ENCODE measurements at regions not wholly inside any gene's neighbourhood (a gene's known extent, or its start where the extent isn't known, plus 50 kb on each side); places are given as distances from the start of the nearest gene placed in this dataset.

DNA sequence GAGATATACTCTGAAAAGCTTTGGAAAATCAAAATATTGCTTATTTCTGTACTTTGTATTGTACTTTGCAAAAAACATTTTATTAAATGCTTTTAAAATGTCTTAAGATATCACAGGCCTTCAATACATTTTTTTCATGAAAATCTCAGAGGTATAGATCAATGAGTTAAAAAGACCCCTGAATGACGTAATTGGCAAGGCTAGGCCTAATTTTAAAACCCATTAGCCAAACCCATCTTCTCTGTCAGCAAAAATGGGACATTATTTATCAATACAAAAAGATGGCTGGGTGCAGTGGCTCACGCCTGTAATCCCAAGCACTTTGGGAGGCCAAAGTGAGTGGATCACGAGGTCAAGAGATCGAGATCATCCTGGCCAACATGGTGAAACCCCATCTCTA, 84.8 kb upstream of the PAK5 start:
- Histone ChIP-seq H4K20me1 (ENCODE audit: low read length) (no peaks in the 10 kb centered on the region), H2AFZ (ENCODE audit: low read length) (no peak overlapping the region), H3K4me3 (ENCODE audit: low read length) (no peak overlapping the region), H3F3A (ENCODE audit: low read length, unreplicated experiment) (no peaks in the 10 kb centered on the region), H3K4me1 (ENCODE audit: insufficient read depth, low read length) (peaks cover 24% of the 10 kb centered on the region), H3K9me3 (ENCODE audit: low read length) (no peaks in the 10 kb centered on the region), H3K9me2 (replicated peaks; ENCODE audit: low read length) (no peaks in the 10 kb centered on the region), H3K9ac (ENCODE audit: low read length) (no peak overlapping the region), H3K36me3 (ENCODE audit: low read depth, low read length) (no peaks in the 10 kb centered on the region), H3K27me3 (ENCODE audit: low read length) (peaks cover 28% of the 10 kb centered on the region), H3K79me2 (ENCODE audit: low read length) (no peaks in the 10 kb centered on the region), H3K27ac (ENCODE audit: low read length) (no peak overlapping the region), H3K4me2 (ENCODE audit: low read length) (no peak overlapping the region)
- POLR2A ChIA-PET (ENCODE audit: unreplicated experiment): no interaction called here
- intact Hi-C loops (cut with micrococcal nuclease): no loop called here
- CTCF ChIA-PET: interaction anchor here (0.6 kb wide), 1 partner anchor 8 kb away, joined by 3 read pairs; no protein-coding TSS in a partner anchor
- DNase-seq (no peak), ATAC-seq (no peak)
- TF ChIP-seq EZH2 (IDR thresholded peaks at IDR 0.05; ENCODE audit: low read length, unreplicated experiment) (no peak), EZH2phosphoT487 (IDR thresholded peaks at IDR 0.05; ENCODE audit: borderline replicate concordance, low read length) (no peak)
- TF ChIP-seq, protein P1, sequence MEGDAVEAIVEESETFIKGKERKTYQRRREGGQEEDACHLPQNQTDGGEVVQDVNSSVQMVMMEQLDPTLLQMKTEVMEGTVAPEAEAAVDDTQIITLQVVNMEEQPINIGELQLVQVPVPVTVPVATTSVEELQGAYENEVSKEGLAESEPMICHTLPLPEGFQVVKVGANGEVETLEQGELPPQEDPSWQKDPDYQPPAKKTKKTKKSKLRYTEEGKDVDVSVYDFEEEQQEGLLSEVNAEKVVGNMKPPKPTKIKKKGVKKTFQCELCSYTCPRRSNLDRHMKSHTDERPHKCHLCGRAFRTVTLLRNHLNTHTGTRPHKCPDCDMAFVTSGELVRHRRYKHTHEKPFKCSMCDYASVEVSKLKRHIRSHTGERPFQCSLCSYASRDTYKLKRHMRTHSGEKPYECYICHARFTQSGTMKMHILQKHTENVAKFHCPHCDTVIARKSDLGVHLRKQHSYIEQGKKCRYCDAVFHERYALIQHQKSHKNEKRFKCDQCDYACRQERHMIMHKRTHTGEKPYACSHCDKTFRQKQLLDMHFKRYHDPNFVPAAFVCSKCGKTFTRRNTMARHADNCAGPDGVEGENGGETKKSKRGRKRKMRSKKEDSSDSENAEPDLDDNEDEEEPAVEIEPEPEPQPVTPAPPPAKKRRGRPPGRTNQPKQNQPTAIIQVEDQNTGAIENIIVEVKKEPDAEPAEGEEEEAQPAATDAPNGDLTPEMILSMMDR (conservative IDR thresholded peaks at IDR 0.05; ENCODE audit: low read depth, low read length): no peak
- BruUV-seq (replicated peaks): no TSS peak

DNA sequence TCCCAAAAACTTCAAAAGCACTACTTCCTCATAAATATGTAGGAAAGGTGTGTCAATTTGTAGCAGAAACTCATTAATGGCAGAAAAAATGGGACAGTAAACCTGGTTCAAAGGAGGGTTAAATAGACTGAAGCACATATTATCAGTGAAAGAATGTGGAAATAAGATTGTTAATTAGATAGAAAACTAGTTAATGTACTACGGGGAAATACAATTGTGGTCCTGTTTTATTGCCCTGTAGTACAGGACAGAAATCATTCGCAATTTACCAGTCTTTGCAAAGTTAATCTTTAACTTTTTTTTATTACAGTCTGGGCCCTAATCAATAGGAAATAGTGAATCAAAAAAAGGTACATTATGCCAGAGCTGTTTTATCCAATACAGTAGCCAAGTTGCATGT, 82.0 kb upstream of the PAK5 start:
- TF ChIP-seq EZH2 (IDR thresholded peaks at IDR 0.05; ENCODE audit: low read length, unreplicated experiment) (no peak), EZH2phosphoT487 (IDR thresholded peaks at IDR 0.05; ENCODE audit: borderline replicate concordance, low read length) (no peak)
- TF ChIP-seq, protein P1 (conservative IDR thresholded peaks at IDR 0.05; ENCODE audit: low read depth, low read length): no peak
- ChIA-PET POLR2A (ENCODE audit: unreplicated experiment) (no interaction called here), CTCF (interaction anchor here (1.4 kb wide), 1 partner anchor 303 kb away, joined by 6 read pairs; no protein-coding TSS in a partner anchor)
- Histone ChIP-seq H4K20me1 (ENCODE audit: low read length) (no peaks in the 10 kb centered on the region), H3K27me3 (ENCODE audit: low read length) (peaks cover 45% of the 10 kb centered on the region), H3K4me3 (ENCODE audit: low read length) (no peak overlapping the region), H3K9me3 (ENCODE audit: low read length) (no peaks in the 10 kb centered on the region), H3F3A (ENCODE audit: low read length, unreplicated experiment) (no peaks in the 10 kb centered on the region), H3K9me2 (replicated peaks; ENCODE audit: low read length) (no peaks in the 10 kb centered on the region), H3K9ac (ENCODE audit: low read length) (no peak overlapping the region), H3K27ac (ENCODE audit: low read length) (no peak overlapping the region), H3K36me3 (ENCODE audit: low read depth, low read length) (no peaks in the 10 kb centered on the region), H2AFZ (ENCODE audit: low read length) (no peak overlapping the region), H3K79me2 (ENCODE audit: low read length) (no peaks in the 10 kb centered on the region), H3K4me2 (ENCODE audit: low read length) (no peak overlapping the region), H3K4me1 (ENCODE audit: insufficient read depth, low read length) (no peaks in the 10 kb centered on the region)
- DNase-seq: no peak
- ATAC-seq: no peak
- no TSS peak for BruUV-seq (replicated peaks)
- intact Hi-C loops (cut with micrococcal nuclease): no loop called here

DNA sequence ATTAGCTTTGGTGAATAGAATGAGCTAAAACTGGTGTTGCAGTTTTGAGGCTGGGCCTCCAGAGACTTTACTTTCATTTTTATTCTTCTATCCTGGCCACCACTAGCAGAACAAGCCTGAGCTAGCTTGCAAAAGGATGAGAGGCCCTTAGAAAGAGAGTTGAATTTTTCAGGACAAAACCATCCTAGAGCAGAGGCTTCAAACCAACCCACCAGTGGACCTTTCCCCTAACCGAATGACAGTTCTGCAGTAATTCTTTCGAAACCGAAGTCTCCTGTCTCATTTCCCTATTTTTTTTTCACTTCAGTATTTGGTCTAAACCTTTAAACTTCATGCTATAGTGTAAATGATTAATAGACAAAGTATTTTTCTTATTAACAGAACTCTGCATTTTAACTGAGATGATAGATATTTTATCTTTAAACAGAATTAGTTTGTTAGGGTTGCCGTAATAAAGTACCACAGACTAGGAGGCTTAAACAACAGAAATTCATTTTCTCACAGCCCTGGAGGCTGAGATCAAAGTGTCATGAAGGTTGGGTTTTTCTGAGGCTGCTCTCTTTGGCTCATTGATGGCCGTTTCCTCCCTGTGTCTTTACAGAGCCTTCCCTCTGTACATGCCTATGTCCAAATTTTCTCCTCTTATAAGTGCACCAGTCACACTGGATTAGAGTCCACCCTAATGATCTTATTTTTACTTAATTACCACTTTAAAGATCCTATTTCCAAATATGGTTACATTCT, 80.6 kb upstream of the PAK5 start:
- no TSS peak for BruUV-seq (replicated peaks)
- H3K9ac ChIP-seq (ENCODE audit: low read length): no peak overlapping the region
- H3K79me2 ChIP-seq (ENCODE audit: low read length): no peaks in the 10 kb centered on the region
- ChIA-PET CTCF (no interaction called here), POLR2A (ENCODE audit: unreplicated experiment) (no interaction called here)
- H3K9me3 ChIP-seq (ENCODE audit: low read length): no peaks in the 10 kb centered on the region
- no peaks in the 10 kb centered on the region for H3K4me1 ChIP-seq (ENCODE audit: insufficient read depth, low read length)
- no peaks in the 10 kb centered on the region for H3F3A ChIP-seq (ENCODE audit: low read length, unreplicated experiment)
- no peak overlapping the region for H3K4me3 ChIP-seq (ENCODE audit: low read length)
- no peak overlapping the region for H2AFZ ChIP-seq (ENCODE audit: low read length)
- H3K27me3 ChIP-seq (ENCODE audit: low read length): peaks cover 45% of the 10 kb centered on the region
- H3K9me2 ChIP-seq (replicated peaks; ENCODE audit: low read length): no peaks in the 10 kb centered on the region
- H3K36me3 ChIP-seq (ENCODE audit: low read depth, low read length): no peaks in the 10 kb centered on the region
- no peak overlapping the region for H3K27ac ChIP-seq (ENCODE audit: low read length)
- ATAC-seq: no peak
- TF ChIP-seq, protein P1 (conservative IDR thresholded peaks at IDR 0.05; ENCODE audit: low read depth, low read length): no peak
- TF ChIP-seq EZH2phosphoT487 (IDR thresholded peaks at IDR 0.05; ENCODE audit: borderline replicate concordance, low read length) (no peak), EZH2 (IDR thresholded peaks at IDR 0.05; ENCODE audit: low read length, unreplicated experiment) (no peak)
- DNase-seq: no peak
- intact Hi-C loops (cut with micrococcal nuclease): no loop called here
- no peaks in the 10 kb centered on the region for H4K20me1 ChIP-seq (ENCODE audit: low read length)
- no peak overlapping the region for H3K4me2 ChIP-seq (ENCODE audit: low read length)
